Left colon (tissue), 2 donors: ENCODE measurements at regions not wholly inside any gene's neighbourhood (a gene's known extent, or its start where the extent isn't known, plus 50 kb on each side); places are given as distances from the start of the nearest gene placed in this dataset.
"Not testable (repeated sequence)": the region's sequence is repeated elsewhere in the genome, so short reads cannot be mapped to it uniquely, and the experiment has no call there.

Experiments
- ATAC-seq: fragments of 200-7000 bp; cut with Tn5 transposase; one replicate; pipeline ENCODE4 v1.9.1; 2020; ENCODE audit warnings: mild to moderate bottlenecking, moderate library complexity
- DNase-seq, 2 donors: peaks; one replicate each; pipeline ENCODE4 v3.0.0-alpha.2; 2020
- intact Hi-C, 2 donors: fragments of 100-400 bp; cut with DNase I in 1 of 2; cut with micrococcal nuclease in 1 of 2; formaldehyde crosslinking; loops; one replicate each; pipeline versions ENCODE4 v1.11.2 to v1.14.0; 2022; cut with DNase I, micrococcal nuclease
- donor health status: DM: no; HTN: no; CAD: no.
- donor health status: DM: yes; HTN: yes; CAD: no.

- ATAC-seq = no peak
- no peak for DNase-seq
- intact Hi-C loops = no loop called here
Observed at GRCh38 chr4:167885872-167886271, 206.5 kb upstream of the ANXA10 start.

GRCh38 chr4:167887726-167888125, 204.6 kb upstream of the ANXA10 start:
- intact Hi-C loops = no loop called here
- no peak for ATAC-seq
- DNase-seq = no peak

- intact Hi-C loops = no loop called here
- ATAC-seq = no peak
- no peak for DNase-seq
Observed at GRCh38 chr4:167890226-167890625, 202.1 kb upstream of the ANXA10 start.

- ATAC-seq = no peak
- intact Hi-C loops = no loop called here
- DNase-seq = no peak
Observed at GRCh38 chr4:167893531-167893930, 198.8 kb upstream of the ANXA10 start.

DNA sequence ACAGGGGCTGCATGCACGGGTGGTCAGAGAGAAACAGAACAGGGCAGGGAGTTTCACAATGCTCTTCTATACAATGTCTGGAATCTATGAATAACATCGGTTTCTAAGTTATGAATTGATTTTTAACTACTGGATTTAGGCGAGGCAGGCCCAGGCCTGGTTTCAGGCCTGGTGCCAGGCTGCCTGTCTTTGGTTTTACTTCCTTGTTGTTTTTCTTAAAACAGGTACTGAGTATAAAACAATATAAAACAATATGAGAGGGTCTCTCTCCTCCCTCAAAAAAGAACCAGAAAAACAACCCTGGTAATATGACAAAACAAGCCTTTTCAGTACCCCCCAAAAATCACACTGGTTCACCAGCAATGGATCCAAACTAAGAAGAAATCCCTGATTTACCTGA, 196.1 kb upstream of the ANXA10 start:
- ATAC-seq, DNase-seq, intact Hi-C loops: not testable (repeated sequence)

GRCh38 chr4:167897116-167897515, 195.2 kb upstream of the ANXA10 start:
- intact Hi-C loops = no loop called here
- DNase-seq = no peak
- ATAC-seq = no peak

DNA sequence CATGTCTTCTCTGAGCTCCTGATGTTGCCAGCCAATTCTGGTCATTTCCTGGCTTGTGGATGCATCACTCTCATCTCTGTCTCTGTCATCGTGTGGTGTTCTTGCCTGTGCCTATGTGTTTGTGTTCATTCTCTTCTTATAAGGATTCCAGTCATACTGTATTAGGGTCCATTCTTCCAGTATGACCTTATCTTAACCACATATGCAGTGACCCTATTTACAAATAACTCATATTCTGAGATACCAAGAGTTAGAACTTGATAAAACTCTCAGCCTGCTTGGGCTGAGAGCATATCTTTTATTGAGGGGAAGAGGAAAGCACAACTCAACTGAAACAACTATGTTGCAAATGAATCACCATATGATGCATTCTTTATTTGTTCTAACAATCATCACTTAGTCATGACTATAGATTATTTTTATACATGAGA, 189.0 kb upstream of the ANXA10 start:
- intact Hi-C loops = no loop called here
- no peak for DNase-seq
- no peak for ATAC-seq

DNA sequence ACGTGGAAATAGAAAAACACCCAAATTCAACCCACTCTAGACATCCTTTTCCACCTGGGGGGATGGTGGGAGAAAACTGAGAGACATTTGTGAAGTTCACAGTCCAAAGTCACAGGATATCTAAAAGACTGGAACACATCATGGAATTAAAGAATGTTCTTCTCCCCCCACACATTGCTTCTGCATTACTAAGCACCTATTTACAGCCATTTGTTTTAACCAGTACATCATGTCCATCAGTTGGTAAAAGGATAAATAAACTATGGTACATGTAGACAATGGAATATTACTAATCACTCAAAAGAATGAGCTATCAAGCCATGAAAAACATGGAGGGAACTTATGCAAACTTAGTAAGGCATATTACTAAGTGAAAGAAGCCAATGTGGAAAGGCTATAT, 185.5 kb upstream of the ANXA10 start:
- intact Hi-C loops = no loop called here
- no peak for DNase-seq
- ATAC-seq = no peak

DNA sequence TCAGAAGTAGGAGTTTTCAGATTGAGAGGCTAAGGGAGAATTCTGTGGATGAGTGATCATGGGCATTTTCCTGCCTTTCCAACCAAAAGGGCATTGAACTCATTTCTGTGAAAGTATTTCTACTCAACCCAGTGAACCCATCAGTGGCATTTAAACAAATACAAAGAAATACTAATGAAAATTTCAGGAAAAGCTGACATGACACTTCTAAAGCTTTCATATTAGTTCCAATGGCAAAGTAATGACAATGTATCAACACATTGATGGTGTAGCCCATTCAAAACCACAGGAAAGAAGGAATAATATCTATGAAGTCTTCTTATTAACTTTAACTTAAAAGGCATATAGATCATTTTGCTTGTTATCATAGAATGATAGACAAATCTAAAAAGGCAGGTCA, 183.5 kb upstream of the ANXA10 start:
- DNase-seq (no peak), ATAC-seq (no peak)
- intact Hi-C loops = no loop called here

- ATAC-seq, intact Hi-C loops, DNase-seq: not testable (repeated sequence)
Observed at GRCh38 chr4:167912535-167912934, 179.8 kb upstream of the ANXA10 start.

DNA sequence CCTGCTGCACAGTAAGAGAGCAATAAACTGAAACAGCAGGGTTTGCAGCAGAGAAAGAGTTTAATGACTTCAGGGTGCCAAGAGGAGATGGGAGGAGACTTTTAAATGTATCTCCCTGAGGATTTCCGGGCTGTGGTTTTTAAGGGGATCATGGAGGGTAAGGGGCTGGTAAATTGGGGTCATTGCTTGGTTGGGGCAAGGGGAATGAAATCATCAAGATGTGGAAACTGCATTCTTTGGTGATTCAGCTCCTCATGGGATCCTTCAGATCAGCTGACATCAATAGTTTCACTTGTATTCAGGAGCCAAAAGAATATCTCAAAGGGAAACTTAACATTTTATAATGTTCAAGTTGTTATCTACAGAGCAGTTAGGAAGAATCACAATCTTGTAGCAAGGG, 174.3 kb upstream of the ANXA10 start:
- DNase-seq (no peak), ATAC-seq (no peak)
- intact Hi-C loops = no loop called here

DNA sequence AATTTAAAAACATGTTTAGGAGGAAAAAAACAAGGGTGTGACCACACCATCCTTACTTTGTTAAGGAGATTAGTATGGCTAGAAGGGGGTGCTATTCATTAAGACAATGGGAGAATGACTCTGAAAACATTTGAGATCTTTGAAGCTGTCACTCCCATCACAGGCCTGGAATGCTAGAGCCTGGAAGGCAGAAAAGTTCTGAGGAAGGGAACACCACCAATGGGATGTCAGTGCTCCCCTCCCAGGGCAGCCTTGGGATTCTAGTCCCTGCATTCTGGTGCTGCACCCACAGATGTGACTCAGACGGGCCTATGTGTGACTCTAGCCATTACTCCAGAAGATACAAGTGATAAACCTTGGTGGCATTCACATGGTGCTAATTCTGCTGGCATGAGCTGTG, 162.2 kb upstream of the ANXA10 start:
- no peak for DNase-seq
- intact Hi-C loops = no loop called here
- ATAC-seq = no peak

DNA sequence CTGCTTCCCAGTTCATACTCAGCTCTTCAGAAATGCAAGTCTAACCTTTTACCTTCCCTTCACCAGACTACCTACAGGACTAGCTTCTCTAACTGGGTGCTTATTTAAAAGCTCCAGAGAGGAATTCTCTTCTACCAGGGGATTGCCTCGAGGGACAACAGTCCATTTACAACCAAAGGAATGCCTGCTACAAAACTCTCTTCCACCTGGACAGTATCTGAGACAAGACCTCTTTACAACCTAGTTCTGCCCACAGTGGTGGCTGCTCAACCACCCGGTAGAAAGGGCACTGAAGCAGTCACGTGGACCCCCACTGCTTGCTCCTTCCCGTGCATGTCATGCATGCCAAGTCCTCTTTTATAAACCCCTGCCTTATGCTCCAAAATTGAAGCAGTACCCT, 158.1 kb upstream of the ANXA10 start:
- no peak for DNase-seq
- no peak for ATAC-seq
- intact Hi-C loops = no loop called here

DNA sequence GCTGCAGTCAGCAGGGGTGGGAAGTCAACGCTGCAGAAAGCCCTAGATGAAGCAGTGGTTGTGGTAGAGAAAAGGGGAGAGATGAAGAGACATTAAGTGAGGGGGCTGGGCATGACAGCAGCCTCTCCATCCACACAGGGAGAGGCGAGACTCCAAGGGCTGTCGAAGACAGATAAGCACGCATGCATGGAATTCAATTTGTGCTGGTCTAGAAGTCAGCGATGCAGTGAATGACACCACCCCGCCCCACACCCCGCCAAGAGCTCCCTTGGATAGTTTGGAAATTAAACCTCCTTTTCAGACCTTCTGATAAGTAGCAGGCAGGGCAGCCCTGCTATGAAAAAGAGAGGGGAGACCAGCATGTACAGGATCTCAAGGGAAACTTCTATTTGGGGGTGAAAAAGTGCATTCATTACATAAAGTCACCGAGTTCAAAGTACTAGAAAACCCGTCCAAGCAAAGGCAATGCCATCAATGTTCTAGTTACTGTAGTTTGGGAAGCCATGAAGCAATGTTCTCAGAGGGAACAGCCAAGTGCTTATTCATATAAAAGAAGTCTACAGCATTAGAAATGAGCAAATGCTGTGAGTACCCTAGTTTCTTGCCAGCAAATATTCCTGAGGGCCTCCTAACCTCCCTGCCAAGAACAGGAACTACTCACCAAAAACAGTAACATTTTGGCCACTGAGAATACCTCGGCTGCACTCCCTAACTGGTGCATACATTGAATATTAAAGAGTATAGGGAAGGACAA, 152.3 kb upstream of the ANXA10 start:
- ATAC-seq (no peak), DNase-seq (no peak)

DNA sequence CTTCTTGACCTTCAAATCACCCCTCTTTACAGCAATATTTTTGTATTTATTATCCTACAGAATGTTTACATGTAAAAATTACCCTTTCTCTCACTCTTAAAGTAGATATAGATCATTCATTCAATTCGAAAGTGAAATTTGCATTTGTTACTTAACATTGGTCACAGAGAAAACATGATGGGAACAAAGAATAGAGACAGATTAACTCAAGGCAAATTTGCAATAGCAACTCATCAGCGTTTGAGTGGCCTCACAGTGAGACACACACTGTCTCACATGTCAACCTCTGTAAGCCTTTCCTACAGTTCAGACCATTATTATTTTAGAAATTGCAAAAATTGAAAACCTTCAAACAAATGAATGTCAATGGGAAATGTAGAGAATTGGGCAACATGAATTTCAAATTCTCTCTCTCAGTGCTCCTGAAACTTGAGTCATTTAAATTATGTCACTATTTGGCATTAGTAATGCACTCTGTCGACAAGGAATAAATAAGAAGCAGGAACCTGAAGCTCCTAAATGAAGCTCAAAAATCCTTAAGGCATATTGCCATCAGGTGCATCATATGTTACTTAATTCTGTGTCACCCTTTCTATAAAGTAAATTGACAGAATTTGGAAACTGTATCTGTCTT, 148.3 kb upstream of the ANXA10 start:
- DNase-seq (no peak), ATAC-seq (no peak)
- intact Hi-C loops = no loop called here

More for the DNA sequence above, 152.3 kb upstream of the ANXA10 start:
- intact Hi-C loops = no loop called here

- intact Hi-C loops = no loop called here
- DNase-seq = no peak
- no peak for ATAC-seq
Observed at GRCh38 chr4:167944721-167945120, 147.6 kb upstream of the ANXA10 start.

GRCh38 chr4:167955006-167955405, 137.3 kb upstream of the ANXA10 start:
- DNase-seq (no peak), ATAC-seq (no peak)
- intact Hi-C loops = no loop called here

- ATAC-seq (no peak), DNase-seq (no peak)
- intact Hi-C loops = no loop called here
Observed at GRCh38 chr4:167956676-167957075, 135.7 kb upstream of the ANXA10 start.

- ATAC-seq = no peak
- intact Hi-C loops = no loop called here
- DNase-seq = no peak
Observed at GRCh38 chr4:167964766-167965373, 127.5 kb upstream of the ANXA10 start.

DNA sequence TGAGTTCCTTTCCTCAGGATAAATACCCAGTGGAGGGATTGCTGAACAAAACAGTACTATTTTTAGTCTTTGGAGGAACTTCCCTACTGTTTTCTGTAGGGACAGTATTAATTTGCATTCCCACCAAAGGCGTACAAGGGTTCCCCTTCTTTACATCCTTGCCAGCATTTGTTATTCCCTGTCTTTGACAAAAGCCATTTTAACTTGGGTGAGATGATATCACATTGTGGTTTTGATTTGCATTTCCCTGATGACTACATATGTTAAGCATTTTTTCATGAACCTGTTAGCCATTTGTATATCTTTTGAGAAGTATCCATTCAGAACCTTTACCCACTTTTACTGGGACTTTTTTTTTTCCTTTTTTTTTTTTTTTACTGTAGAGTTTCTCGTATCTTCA, 126.2 kb upstream of the ANXA10 start:
- ATAC-seq (no peak), DNase-seq (no peak)
- intact Hi-C loops = no loop called here
